22Rv1 (cell line): ENCODE measurements at regions not wholly inside any gene's neighbourhood (a gene's known extent, or its start where the extent isn't known, plus 50 kb on each side); places are given as distances from the start of the nearest gene placed in this dataset.

ENCODE experiments used
- ZFX ChIP-seq: fragments of 450-650 bp; IDR thresholded peaks from 2 replicates; pipeline ENCODE4 v1.6.1; 2017; ENCODE audit warnings: antibody characterized with exemption, borderline replicate concordance
- TF ChIP-seq, protein P1 (sequence below): fragments of 450-650 bp; IDR thresholded peaks from 2 replicates; pipeline ENCODE4 v1.5.1; 2017; ENCODE audit warnings: mild to moderate bottlenecking

DNA sequence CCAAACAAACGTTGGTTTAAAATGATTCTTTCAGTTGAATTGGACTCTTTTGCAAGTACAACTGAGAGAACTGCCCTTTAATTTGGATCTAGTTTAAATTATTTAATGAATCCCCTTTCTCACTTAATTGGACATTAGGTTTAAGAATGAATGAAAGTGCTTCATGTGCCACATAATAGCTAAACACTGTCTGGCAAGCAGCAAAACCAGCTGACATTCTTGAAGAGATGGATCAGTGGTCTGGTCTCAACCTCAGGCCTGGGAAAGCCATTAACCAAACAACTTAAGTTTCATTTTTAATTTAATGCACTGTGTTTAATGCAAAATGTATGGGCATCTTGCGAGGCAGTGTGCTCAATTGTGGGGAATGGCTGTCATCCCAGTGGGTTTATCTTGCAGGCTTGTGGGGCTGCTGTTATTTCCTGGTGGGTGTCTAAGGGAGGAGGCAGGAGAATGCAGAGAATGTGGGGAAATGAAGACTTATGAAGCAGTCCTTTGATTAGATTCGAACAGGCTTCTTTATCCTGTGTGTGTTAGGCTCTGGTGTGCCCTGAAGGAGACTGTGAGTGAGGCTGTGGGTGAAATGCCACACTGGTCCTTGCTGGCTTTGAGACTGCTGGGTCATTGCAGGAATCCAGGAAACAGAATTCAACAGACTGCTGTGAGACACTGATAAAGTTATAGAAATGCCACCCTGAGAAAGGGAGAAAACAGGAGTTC is 144.1 kb upstream of the PELI2 start:
- TF ChIP-seq, protein P1, sequence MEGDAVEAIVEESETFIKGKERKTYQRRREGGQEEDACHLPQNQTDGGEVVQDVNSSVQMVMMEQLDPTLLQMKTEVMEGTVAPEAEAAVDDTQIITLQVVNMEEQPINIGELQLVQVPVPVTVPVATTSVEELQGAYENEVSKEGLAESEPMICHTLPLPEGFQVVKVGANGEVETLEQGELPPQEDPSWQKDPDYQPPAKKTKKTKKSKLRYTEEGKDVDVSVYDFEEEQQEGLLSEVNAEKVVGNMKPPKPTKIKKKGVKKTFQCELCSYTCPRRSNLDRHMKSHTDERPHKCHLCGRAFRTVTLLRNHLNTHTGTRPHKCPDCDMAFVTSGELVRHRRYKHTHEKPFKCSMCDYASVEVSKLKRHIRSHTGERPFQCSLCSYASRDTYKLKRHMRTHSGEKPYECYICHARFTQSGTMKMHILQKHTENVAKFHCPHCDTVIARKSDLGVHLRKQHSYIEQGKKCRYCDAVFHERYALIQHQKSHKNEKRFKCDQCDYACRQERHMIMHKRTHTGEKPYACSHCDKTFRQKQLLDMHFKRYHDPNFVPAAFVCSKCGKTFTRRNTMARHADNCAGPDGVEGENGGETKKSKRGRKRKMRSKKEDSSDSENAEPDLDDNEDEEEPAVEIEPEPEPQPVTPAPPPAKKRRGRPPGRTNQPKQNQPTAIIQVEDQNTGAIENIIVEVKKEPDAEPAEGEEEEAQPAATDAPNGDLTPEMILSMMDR = no peak
- TF ChIP-seq ZFX = no peak
